HepG2 (cell line): ENCODE measurements at regions not wholly inside any gene's neighbourhood (a gene's known extent, or its start where the extent isn't known, plus 50 kb on each side); places are given as distances from the start of the nearest gene placed in this dataset.

Source experiments
- AKNA ChIP-seq: sonication (generic); formaldehyde crosslinking; IDR thresholded peaks from 2 replicates; pipeline ENCODE4 v1.4.0; 2020; ENCODE audit warnings: missing genetic modification reagents, borderline replicate concordance
- FOXP1 ChIP-seq, 2 experiments: fragments of 450-650 bp in 1 of 2; IDR thresholded peaks; 2 replicates each; pipeline ENCODE4 v1.6.1; 2017 to 2018; ENCODE audit warnings: antibody characterized with exemption in 1 of 2
- HIVEP1 ChIP-seq: sonication (generic); formaldehyde crosslinking; IDR thresholded peaks from 2 replicates; pipeline ENCODE4 v1.4.0; 2020; ENCODE audit warnings: mild to moderate bottlenecking, missing genetic modification reagents
- HMGXB3 ChIP-seq: sonication (generic); formaldehyde crosslinking; IDR thresholded peaks from 2 replicates; pipeline ENCODE4 v1.4.0; 2020; ENCODE audit warnings: missing genetic modification reagents, borderline replicate concordance
- MXD1 ChIP-seq: sonication (generic); formaldehyde crosslinking; IDR thresholded peaks from 2 replicates; pipeline ENCODE4 v1.4.0; 2020; ENCODE audit warnings: mild to moderate bottlenecking, missing genetic modification reagents
- NCOR1 ChIP-seq: fragments of 200-600 bp; sonication (generic); IDR thresholded peaks from 2 replicates; pipeline ENCODE4 v1.7.0; 2017; ENCODE audit warnings: antibody characterized with exemption, low read length, borderline replicate concordance
- SRF ChIP-seq: IDR thresholded peaks from 2 replicates; pipeline ENCODE4 v1.6.1; 2011; ENCODE audit warnings: mild to moderate bottlenecking, low read depth, low read length, moderate library complexity
- ZMYM3 ChIP-seq: sonication (generic); formaldehyde crosslinking; IDR thresholded peaks from 2 replicates; pipeline ENCODE4 v1.5.1; 2020; ENCODE audit warnings: mild to moderate bottlenecking, missing genetic modification reagents
- ZNF143 ChIP-seq: sonication (generic); formaldehyde crosslinking; IDR thresholded peaks from 2 replicates; pipeline ENCODE4 v1.4.0; 2020; ENCODE audit warnings: missing genetic modification reagents
- ZNF501 ChIP-seq: sonication (generic); formaldehyde crosslinking; IDR thresholded peaks from 2 replicates; pipeline ENCODE4 v1.5.1; 2020; ENCODE audit warnings: mild to moderate bottlenecking, moderate library complexity, missing genetic modification reagents
- ZNF543 ChIP-seq: sonication (generic); formaldehyde crosslinking; IDR thresholded peaks from 2 replicates; pipeline ENCODE4 v1.4.0; 2020; ENCODE audit warnings: mild to moderate bottlenecking, missing genetic modification reagents
- ZNF776 ChIP-seq: sonication (generic); formaldehyde crosslinking; IDR thresholded peaks from 2 replicates; pipeline ENCODE4 v1.4.0; 2020; ENCODE audit warnings: mild to moderate bottlenecking, missing genetic modification reagents

GRCh38 chr20:50360218-50360672 is 149.9 kb upstream of the PTPN1 start (continued):
- peak; percentile 63; the same call in 1 of the 2 replicates for TF ChIP-seq HIVEP1 (CRISPR knock-in tag)
- TF ChIP-seq NCOR1, result no peak
- TF ChIP-seq ZNF501 (CRISPR knock-in tag), result 0 out of 2 replicates have a peak, but pooled peaks have one; percentile 5
- TF ChIP-seq FOXP1 (IDR thresholded peaks at IDR 0.05), result no peak
- no peak for TF ChIP-seq FOXP1 (CRISPR knock-in tag; IDR thresholded peaks at IDR 0.05)
- no peak for TF ChIP-seq SRF
- TF ChIP-seq AKNA (CRISPR knock-in tag), result no peak
- TF ChIP-seq ZMYM3, result peak; percentile 97
- TF ChIP-seq MXD1 (CRISPR knock-in tag), result peak; percentile 71; the same call in 1 of the 2 replicates
- TF ChIP-seq ZNF143 (CRISPR knock-in tag), result no peak
- TF ChIP-seq HMGXB3 (CRISPR knock-in tag), result no peak
- TF ChIP-seq ZNF543 (CRISPR knock-in tag), result 0 out of 2 replicates have a peak, but pooled peaks have one; percentile 41
- TF ChIP-seq ZNF776 (CRISPR knock-in tag), result 0 out of 2 replicates have a peak, but pooled peaks have one; percentile 80
